ENCODE measurements at regions not wholly inside any gene's neighbourhood (a gene's known extent, or its start where the extent isn't known, plus 50 kb on each side); places are given as distances from the start of the nearest gene placed in this dataset.
"Not testable (repeated sequence)": the region's sequence is repeated elsewhere in the genome, so short reads cannot be mapped to it uniquely, and the experiment has no call there.

DNA sequence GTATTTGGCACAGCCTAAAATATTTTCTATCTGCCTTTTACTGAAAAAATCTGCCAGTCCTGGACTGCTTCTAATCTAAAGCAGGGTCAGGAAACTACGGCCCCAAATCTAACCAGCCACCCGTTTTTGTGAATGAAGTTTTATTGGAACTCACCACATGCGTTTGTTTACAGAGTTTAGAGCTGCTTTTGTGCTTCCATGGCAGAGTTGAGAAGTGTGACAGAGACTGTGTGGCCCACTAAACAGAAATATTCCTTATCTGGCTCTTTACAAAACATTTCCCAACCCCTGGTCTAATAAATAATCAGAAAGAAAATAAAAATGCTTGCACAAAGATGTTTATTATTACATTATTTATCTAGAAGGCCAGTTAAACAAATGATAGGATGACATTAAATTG is 110.2 kb downstream of the COPRS start:
- DNase-seq (ENCODE audit: low read depth in 2 of 2), result no peak

GRCh38 chr17:31746884-31747495 is 112.1 kb downstream of the COPRS start:
- DNase-seq (ENCODE audit: low read depth in 2 of 2), result no peak

- DNase-seq (ENCODE audit: low read depth in 2 of 2), result no peak
These were observed 113.0 kb downstream of the COPRS start for GRCh38 chr17:31745964-31746600.

- no peak for DNase-seq (ENCODE audit: low read depth in 2 of 2)
These were observed 114.5 kb downstream of the COPRS start for GRCh38 chr17:31744511-31744951.

DNA sequence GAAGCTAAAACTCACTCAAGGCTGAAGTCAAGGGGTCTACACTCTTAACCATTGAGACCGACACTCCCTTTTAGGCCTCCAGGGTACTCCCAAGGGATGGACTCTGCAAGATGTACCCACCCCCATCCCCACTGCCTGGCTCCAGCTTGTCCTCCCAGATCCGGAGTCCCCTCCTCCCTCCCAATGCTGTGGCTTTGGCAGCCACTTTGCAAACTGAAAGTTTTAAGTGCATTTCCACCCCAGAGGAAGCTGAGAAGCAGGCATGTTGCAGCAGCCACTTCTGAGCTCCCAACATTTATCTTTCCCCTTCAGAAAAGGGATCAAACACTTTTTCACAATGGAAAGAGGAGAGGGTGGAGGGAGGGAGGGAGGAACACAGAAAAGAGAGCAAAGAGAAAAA is 115.2 kb downstream of the COPRS start:
- no peak for DNase-seq (ENCODE audit: low read depth in 2 of 2)

GRCh38 chr17:31741371-31741770 is 117.7 kb downstream of the COPRS start:
- no peak for DNase-seq (ENCODE audit: low read depth in 2 of 2)

- no peak for DNase-seq (ENCODE audit: low read depth in 2 of 2)
These were observed 118.4 kb downstream of the COPRS start for GRCh38 chr17:31740611-31741082.

- no peak for DNase-seq (ENCODE audit: low read depth in 2 of 2)
These were observed 119.9 kb downstream of the COPRS start for GRCh38 chr17:31738996-31739699.

DNA sequence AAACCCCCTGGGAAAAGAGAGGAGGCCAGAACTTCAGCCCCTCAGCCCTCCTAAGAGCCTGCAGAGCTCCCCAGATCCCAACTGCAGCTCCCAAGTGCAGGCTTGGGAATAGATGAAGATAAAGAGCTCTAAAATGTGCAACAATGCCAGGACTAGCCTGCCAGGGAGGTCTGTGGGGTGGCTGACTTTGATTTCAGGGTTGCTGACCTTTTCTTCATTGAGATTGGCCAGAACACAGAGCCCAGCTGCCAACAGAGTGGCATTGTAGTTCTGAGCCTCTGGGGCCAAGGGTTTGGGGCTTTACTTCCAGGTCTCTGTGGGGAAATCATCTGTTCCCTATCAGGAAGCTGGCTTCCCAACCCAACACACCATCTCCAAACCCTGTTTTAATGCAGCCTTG is 120.6 kb downstream of the COPRS start:
- DNase-seq (ENCODE audit: low read depth in 2 of 2), result no peak

DNA sequence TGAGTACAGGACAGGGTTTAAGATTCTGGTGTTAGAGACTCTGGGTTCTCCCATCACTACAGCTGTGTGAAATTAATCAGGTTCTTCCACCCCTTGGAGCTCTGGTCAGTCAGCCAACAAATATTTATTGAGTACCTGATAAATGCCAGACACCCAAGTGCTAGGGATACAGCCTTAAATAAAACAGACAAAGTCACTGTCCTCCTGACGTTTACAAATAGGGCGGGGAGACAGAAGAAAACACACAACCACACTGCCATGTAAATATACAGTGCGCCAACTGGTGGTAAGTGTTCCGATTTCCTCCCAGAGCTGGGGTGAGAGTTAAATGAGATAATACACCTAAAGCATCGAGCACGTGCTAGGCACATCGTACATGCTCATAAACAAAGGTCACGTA is 121.0 kb downstream of the COPRS start:
- DNase-seq (ENCODE audit: low read depth in 2 of 2), result no peak

- no peak for DNase-seq (ENCODE audit: low read depth in 2 of 2)
These were observed 122.0 kb downstream of the COPRS start for GRCh38 chr17:31736855-31737625.

DNA sequence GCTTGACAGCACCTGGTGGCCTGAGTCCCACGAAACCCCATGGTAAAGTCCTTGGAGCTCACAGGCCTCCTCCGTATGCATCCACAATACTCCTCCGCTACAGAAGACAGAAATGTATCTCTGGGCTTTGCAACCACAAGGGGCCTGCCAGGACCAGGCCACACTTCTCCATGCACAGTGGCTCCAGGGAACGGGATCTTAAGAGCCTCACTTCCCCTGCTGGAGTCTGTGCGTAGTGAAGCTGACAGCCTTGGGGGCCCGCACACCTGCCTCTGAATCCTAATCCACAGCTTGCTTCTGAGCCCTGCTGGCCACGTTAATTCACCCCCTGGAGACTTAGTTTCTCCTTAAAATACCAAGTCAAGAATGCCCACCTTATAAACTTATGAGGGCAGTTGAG is 125.7 kb downstream of the COPRS start:
- DNase-seq (ENCODE audit: low read depth in 2 of 2), result no peak

DNA sequence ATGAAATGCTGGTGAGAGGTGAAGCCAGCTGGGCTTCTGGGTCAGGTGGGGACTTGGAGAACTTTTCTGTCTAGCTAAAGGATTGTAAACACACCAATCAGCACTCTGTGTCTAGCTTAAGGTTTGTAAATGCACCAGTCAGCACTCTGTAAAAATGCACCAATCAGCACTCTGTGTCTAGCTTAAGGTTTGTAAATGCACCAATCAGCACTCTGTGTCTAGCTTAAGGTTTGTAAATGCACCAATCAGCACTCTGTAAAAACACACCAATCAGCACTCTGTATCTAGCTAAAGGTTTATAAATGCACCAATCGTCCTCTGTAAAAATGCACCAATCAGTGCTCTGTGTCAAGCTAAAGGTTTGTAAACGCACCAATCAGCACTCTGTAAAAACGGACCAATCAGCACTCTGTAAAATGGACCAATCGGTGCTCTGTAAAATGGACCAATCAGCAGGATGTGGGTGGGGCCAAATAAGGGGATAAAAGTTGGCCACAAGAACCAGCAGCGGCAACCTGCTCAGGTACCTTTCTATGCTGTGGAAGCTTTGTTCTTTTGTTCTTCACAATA is 127.4 kb downstream of the COPRS start:
- not testable (repeated sequence) for DNase-seq (ENCODE audit: low read depth in 2 of 2)

DNA sequence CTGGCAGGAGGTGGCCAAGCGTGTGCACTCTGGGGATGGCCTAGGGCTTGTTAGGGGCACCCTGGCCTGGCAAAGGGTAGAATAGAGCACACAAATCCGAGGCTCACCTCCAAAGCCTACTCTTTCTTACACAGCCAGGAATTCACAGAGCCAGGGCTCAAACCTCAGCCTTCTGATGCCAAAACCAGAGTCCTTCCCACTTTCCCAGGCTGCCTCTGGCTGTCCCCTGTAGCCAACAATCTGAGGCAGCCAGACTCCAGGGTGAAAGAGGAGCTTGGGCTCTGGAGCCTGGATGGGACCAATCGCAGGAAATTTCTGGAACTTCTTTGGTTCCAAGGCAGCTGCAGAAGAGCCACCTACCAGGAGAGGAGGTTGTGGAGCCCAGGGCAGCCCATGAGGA is 127.9 kb downstream of the COPRS start:
- DNase-seq (ENCODE audit: low read depth in 2 of 2), result no peak

DNA sequence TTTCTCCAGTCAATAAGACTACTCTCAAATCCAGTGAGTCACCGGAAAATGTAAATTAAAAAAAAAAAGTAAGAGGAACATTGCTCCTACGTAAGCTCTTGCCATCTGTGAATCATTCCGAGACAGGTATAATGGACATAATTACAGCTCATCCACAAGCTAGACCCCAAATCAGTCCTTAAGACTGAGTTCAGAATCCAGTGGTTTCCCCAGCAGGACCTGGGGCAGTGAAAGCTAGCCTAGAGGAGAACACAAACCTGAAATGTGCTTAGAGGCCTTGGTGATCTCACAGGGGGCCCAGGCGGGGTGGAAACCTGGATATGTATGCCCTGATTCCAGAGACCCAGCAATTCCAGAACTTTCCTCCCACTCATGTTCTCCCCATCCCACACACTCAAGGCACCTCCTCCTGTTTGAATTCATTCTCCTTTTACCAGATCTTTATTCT is 132.0 kb downstream of the COPRS start:
- DNase-seq (ENCODE audit: low read depth in 2 of 2), result no peak

DNA sequence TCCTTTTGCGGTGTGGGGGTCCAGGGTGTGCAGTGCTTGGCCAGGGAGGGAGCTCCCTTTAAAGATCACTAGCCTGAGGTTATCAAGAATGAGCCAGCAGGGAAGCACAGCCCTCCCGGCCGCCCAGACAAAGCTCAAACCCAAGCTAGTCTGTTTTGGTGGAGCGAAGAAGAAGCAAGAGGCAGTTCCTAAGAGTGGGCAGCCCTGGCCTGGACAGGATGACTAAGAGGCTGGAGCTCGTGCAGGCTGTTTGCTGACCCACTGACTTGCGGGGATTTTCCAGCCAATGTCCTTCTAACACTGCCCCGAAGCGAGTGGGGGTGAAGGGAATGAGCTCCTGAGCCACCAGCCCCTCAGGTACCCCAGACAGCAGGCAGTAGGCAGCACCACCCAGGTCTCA is 134.4 kb downstream of the COPRS start:
- no peak for DNase-seq (ENCODE audit: low read depth in 2 of 2)

DNA sequence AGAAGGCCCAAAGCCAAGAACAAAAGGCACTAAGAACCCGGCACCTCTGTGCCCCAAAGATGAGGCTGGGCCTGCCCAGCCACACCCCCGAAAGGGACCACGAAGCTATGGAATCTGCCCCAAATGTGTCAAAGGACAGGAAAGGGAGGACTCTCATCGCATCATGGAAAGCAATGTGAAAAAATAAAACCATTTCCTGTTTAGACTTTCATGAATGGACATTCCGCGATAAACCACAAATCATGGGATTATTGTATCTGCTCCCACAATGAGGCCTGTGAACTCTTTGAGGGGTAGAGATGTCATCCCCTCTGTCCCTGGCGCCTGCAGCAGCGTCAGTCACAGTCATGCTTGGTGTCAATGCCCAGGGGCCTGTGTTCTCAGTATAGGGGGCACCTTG is 135.0 kb downstream of the COPRS start:
- DNase-seq (ENCODE audit: low read depth in 2 of 2), result no peak

DNA sequence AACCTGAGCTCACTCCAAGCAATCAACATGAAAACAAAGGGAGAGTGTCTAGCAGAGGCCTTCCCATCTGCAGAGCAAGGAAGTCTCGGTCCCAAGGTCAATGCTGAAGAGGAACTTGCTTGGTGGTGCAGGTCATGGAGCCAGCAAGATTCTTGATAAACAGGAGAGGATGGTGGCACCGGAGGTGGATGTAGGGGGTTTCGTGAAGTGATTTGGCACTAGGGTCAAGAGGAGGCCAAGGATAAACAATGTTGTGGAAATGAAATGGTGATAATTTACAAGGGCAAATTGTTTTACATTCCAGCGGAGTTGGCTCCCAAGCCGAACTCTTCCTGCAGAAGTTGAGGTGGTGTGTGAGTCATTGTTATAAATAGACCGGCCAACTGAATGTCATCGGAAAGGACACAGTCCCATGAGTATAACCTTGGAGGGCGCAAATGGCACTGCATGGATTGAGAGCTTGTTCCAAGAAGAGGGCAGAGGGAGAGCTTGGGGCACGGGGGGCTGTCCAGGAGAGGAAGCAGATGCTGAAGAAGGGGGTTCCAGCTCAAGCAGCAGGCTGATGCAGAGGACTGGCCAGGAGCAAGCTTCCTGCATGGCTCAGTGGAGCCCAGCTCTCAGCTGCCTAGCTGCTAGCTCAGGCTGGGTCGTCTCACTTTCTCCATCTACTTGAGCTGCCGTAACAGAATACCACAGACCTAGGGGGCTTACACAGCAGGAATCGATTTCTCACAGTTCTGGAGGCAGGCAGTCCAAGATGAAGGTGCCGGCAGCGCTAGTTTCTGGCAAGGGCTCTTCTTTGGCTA is 136.6 kb downstream of the COPRS start:
- DNase-seq (ENCODE audit: low read depth in 2 of 2), result no peak

- no peak for DNase-seq (ENCODE audit: low read depth in 2 of 2)
These were observed 137.6 kb downstream of the COPRS start for GRCh38 chr17:31721291-31722025.

- DNase-seq (ENCODE audit: low read depth in 2 of 2), result not testable (repeated sequence)
These were observed 141.8 kb downstream of the COPRS start for GRCh38 chr17:31717251-31717650.
